HUES6 (cell line): ENCODE measurements at regions not wholly inside any gene's neighbourhood (a gene's known extent, or its start where the extent isn't known, plus 50 kb on each side); places are given as distances from the start of the nearest gene placed in this dataset.

Source experiments
- H3K27ac ChIP-seq: 2 replicates; pipeline ENCODE4 v1.7.0; 2013; ENCODE audit warnings: low read depth, mild to moderate bottlenecking, low read length, inconsistent platforms
- H3K27me3 ChIP-seq: 2 replicates; pipeline ENCODE4 v1.6.1; 2013; ENCODE audit warnings: low read length; ENCODE audit not compliant: control insufficient read depth, insufficient read depth
- H3K36me3 ChIP-seq: 2 replicates; pipeline ENCODE4 v1.6.1; 2013; ENCODE audit warnings: low read length; ENCODE audit not compliant: control insufficient read depth, insufficient read depth
- H3K4me1 ChIP-seq: 2 replicates; pipeline ENCODE4 v1.6.1; 2013; ENCODE audit warnings: low read length; ENCODE audit not compliant: control insufficient read depth, insufficient read depth
- H3K4me3 ChIP-seq: 2 replicates; pipeline ENCODE4 v1.5.1; 2013; ENCODE audit warnings: low read depth, low read length
- H3K9ac ChIP-seq: one replicate; pipeline ENCODE4 v1.6.1; 2013; ENCODE audit warnings: mild to moderate bottlenecking, low read length
- H3K9me3 ChIP-seq: 2 replicates; pipeline ENCODE4 v1.6.1; 2013; ENCODE audit warnings: low read depth, low read length; ENCODE audit not compliant: control insufficient read depth, insufficient read depth

DNA sequence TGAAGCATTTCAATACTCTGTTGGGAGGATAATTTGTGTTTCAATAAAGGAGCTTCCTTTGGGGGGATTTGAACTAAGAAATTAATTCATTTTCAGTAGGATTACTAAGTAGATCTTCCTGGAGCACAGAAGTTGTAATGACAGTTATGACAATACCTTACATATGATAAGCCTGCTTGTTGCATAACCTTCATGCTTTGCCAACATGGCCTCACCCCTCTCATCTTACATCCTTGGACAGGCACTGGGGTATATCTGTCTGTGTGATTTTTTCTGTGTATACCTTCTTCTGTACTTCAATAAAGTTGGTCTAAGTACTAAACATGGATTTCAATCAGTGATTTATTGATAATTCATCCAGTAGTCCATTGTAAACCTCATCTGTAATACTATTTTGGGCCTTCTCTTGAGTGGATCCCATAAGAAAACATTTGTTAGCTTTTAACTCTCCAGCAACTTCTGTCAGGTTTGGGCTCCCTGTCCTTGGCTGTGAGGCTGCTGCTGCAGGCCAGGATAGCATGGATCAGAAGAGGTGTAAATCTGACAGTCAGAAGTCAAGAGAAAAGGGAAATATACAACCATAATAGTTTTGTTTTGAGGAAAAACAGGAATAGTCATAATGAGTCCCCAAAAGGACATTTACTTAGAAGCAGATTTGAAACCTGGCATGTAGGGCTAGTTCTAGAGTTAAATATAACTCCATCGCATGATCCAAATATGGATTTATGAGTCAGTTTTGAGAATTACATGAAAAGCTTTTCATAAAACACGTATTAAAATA lies 422.2 kb downstream of the KLF5 start:
- Histone ChIP-seq H3K9ac (no peak overlapping the region), H3K9me3 (no peaks in the 10 kb centered on the region), H3K36me3 (no peaks in the 10 kb centered on the region), H3K4me1 (no peaks in the 10 kb centered on the region), H3K27ac (no peak overlapping the region), H3K4me3 (no peak overlapping the region), H3K27me3 (no peaks in the 10 kb centered on the region)

DNA sequence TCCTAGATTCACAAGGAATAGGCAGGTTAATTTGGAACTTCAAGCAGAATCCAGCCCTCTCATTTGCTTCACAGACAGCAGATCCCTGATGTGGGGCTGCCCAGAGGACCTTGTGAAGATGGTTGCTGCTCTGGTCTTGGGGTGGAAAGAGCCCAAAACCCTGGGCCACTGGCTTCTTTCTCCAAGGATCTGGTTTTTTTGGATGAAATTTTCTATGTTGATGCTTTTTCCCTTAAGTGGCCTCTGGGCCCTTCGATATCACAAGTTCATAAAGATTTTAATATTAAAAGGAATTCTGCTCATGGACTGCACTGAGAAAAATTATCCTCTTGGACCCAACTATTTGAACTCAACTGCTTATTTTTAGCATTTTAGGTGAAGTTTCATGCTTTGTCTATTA lies 421.1 kb downstream of the KLF5 start:
- Histone ChIP-seq H3K4me1 (no peaks in the 10 kb centered on the region), H3K36me3 (no peaks in the 10 kb centered on the region), H3K4me3 (no peak overlapping the region), H3K27me3 (no peaks in the 10 kb centered on the region), H3K27ac (no peak overlapping the region), H3K9ac (no peak overlapping the region), H3K9me3 (no peaks in the 10 kb centered on the region)

DNA sequence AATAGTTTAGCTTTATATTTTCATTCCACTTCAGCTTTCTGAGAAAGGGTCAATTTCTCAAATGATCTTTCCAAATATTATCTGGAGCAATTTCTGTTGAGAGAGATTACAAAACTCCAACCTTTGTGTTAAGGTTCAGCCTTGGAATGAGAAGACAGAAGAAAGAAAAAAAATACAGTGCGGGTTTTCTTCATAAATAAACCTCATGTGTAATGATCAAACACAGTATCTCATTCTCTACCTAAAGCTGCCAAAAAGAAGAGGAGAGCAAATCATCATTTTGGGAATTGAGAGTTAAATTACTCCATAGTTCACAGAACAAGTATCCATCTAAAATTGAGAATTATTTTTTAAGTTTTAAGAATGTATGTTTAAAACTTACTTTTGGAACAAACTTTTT lies 420.5 kb downstream of the KLF5 start:
- Histone ChIP-seq H3K27me3 (no peaks in the 10 kb centered on the region), H3K4me1 (no peaks in the 10 kb centered on the region), H3K27ac (no peak overlapping the region), H3K36me3 (no peaks in the 10 kb centered on the region), H3K4me3 (no peak overlapping the region), H3K9me3 (no peaks in the 10 kb centered on the region), H3K9ac (no peak overlapping the region)

DNA sequence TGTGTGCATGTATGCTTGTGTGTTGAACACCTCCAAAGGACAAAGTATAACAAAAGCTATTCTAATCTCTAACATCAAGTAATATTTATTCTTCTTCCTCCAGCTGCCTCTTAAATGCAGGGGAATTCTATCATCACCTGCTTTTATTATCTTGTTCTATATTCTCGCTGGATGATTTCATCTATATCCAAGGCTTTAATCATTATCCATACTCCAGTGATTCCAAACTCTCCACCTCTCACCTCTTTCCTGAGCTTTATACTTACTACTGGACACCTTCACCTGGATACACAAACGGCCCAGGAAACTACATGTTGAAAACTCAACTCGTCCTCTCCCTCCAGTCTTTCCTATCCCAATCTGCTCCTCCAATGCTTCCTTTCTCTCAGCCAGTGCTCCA lies 418.6 kb downstream of the KLF5 start:
- Histone ChIP-seq H3K36me3 (no peaks in the 10 kb centered on the region), H3K4me1 (no peaks in the 10 kb centered on the region), H3K27me3 (no peaks in the 10 kb centered on the region), H3K9me3 (no peaks in the 10 kb centered on the region), H3K27ac (no peak overlapping the region), H3K4me3 (no peak overlapping the region), H3K9ac (no peak overlapping the region)

DNA sequence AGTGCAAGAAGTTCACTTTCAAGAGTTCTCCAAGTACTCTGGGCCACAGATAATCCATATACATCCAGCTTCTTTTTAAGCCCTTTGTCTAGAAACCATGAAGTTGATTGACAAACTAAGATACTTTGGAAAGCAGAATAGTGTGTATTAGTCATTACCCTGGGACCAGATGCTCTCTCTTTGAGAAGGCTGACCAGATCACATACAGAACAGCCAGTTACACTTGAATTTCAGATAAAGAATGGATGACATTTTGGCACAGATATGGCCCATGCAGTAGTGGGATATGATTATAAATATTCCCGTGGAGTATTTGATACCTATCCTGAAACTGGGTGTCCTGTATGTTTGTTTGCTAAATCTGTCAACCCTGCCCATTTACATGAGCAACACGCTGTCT lies 414.2 kb downstream of the KLF5 start:
- Histone ChIP-seq H3K9me3 (no peaks in the 10 kb centered on the region), H3K4me3 (no peak overlapping the region), H3K36me3 (no peaks in the 10 kb centered on the region), H3K9ac (no peak overlapping the region), H3K27me3 (no peaks in the 10 kb centered on the region), H3K4me1 (no peaks in the 10 kb centered on the region), H3K27ac (no peak overlapping the region)

DNA sequence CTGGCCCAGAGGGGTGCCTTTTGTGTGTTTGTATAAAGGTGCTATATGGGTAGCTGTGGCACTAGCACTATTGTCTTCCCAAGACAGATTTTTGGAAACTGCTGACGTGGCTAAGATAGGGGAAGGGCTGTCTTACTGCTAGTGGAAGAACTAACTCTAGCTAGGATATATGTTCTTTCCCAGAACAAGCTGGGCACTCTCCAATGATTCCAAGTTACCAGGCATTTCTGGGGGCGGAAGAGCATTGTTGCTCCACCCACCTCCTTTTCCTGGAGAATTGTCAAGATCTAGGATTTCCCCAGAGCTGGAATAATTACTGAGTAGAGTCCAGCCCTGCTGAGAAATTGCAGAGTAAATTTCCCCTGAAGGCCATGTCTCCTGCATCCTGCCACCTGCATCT lies 408.3 kb downstream of the KLF5 start:
- Histone ChIP-seq H3K4me1 (no peaks in the 10 kb centered on the region), H3K36me3 (no peaks in the 10 kb centered on the region), H3K9me3 (no peaks in the 10 kb centered on the region), H3K27ac (no peak overlapping the region), H3K9ac (no peak overlapping the region), H3K27me3 (no peaks in the 10 kb centered on the region), H3K4me3 (no peak overlapping the region)

DNA sequence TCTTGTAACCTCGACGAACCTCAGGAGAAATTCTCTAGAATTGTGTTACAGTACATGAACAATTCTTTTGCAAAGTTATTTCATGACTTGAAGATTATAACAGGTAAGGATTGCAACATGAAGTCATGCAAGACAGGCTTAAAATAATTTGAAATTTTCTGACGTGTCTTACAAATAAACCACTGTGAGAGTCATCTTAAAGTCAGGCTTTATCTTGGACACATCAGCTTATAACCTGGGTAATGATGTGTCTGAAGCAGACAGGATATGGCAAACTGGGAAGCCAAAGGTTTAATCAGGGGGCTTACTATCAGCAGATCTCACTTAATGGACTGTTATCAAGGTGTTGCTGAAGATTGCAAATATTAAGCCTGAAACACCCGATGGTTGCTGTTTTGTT lies 407.8 kb downstream of the KLF5 start:
- no peaks in the 10 kb centered on the region for H3K9me3 ChIP-seq
- H3K4me1 ChIP-seq, result no peaks in the 10 kb centered on the region
- H3K9ac ChIP-seq, result no peak overlapping the region
- H3K36me3 ChIP-seq, result no peaks in the 10 kb centered on the region
- H3K27me3 ChIP-seq, result no peaks in the 10 kb centered on the region
- no peak overlapping the region for H3K27ac ChIP-seq
- no peak overlapping the region for H3K4me3 ChIP-seq

DNA sequence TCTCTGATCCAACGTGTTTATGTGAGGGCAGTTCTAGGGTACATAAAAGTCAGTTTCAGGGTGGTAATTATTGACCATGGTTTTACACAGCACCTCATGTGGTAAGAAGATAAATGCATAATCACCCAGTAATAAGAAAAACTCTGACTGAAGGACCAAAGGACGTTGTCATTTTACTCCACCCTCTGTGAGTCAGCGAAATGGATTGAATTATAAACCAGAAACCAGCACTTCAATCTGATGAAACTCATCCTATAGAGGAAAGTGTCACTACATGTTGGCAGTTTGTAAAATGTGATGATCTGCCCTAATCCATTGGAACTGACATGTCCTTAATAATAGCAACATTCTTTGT lies 406.8 kb downstream of the KLF5 start:
- H3K4me1 ChIP-seq, result no peaks in the 10 kb centered on the region
- H3K4me3 ChIP-seq, result no peak overlapping the region
- H3K9ac ChIP-seq, result no peak overlapping the region
- H3K27ac ChIP-seq, result no peak overlapping the region
- no peaks in the 10 kb centered on the region for H3K36me3 ChIP-seq
- H3K27me3 ChIP-seq, result no peaks in the 10 kb centered on the region
- H3K9me3 ChIP-seq, result no peaks in the 10 kb centered on the region

DNA sequence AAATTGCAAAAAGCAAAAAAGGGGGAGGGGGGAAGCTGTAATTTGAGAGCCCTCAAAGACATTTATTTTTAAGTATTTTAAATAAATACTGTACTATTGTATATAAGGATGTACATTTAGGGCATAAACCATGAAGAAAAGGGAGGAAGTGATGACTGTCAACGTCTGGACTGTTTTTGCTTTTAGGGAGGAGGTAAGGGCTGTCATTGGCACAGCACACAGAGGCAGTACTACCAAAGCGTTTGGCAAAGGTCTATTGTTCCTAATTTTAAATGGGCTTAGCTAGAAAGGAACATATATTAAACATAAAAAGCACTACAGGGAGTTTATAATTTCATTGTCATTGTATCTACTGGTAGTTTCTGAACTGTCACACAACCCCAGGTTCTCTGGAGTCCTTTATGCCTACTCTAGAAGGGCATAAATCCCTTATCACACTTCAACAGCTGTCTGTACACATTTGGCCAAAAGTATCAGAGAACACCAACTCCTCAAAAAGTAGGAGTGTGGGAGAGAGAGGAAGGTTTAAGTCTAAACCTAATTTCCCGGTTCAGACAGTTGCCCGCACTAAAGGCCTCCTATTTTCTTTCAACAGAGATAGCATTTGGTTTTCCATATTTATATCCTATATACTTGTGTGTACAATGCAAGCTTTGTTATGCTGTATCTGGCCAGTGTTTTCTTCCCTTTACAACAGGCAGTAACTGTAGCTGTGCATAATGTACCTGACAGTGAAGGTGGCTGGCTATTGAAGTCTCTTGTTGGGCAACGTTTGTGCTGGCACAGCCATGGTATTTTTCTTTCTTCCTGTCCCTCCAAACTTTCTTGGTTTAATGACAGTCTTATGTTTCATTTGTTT lies 406.2 kb downstream of the KLF5 start:
- Histone ChIP-seq H3K9ac (no peak overlapping the region), H3K9me3 (no peaks in the 10 kb centered on the region), H3K36me3 (no peaks in the 10 kb centered on the region), H3K4me3 (no peak overlapping the region), H3K4me1 (no peaks in the 10 kb centered on the region), H3K27me3 (no peaks in the 10 kb centered on the region), H3K27ac (no peak overlapping the region)

DNA sequence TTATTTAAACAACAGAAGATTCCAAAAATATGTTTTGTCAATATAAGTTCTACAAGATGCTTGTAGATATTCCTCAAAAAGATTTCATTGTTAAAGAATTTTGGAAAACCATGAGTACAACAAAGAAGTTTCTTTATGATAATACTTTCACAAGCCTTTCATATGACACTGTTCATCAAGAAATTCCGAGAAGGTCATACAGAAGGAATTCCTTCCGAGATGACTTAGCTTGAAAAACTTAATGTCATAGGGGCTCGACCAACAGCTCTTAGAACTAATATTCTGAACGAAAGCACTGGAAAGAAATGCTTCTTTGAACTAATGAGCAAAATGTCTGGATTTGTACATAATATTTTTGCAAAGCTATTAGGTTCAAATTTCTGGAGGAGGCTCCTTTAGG lies 403.4 kb downstream of the KLF5 start:
- Histone ChIP-seq H3K9me3 (0 out of 2 replicates have a peak, but pooled peaks cover 3% of the 10 kb centered on the region), H3K4me1 (no peaks in the 10 kb centered on the region), H3K27me3 (no peaks in the 10 kb centered on the region), H3K36me3 (no peaks in the 10 kb centered on the region), H3K27ac (no peak overlapping the region), H3K9ac (no peak overlapping the region), H3K4me3 (no peak overlapping the region)

DNA sequence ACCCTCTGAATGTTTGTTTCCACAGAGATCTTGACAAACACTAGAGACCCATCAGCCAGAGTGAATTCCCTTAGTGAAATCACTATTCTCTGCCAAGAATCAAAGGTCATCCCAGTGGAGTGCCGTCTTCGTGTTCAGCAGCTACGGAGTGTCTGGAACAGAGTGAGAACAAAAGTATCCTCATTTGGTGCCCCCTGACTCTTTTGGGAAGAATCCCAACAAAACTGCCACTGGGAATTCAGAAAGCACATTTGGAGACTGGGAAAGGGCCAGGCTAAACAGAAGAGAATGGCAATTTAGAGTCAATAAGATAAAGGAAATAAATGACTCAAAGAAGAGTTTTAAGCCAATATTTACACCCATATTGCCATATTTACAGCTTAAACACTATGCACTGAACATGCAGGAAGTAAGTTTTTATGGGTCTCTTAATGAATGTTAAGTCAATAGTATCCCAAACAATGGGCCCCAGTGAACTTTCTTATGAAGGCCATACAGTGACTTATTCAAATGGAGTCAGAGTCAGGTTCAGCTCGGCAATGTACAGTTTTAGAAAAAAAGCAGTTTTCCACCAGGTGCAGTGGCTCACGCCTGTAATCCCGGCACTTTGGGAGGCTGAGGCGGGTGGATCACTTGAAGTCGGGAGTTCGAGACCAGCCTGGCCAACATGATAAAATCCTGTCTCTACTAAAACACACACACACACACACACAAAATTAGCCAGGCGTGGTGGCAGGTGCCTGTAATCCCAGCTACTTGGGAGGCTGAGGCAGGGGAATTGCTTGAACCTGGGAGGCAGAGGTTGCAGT lies 392.6 kb downstream of the KLF5 start:
- Histone ChIP-seq H3K4me3 (no peak overlapping the region), H3K27ac (no peak overlapping the region), H3K9ac (no peak overlapping the region)

More for the DNA sequence above, 392.6 kb downstream of the KLF5 start:
- Histone ChIP-seq H3K4me1 (no peaks in the 10 kb centered on the region), H3K27me3 (no peaks in the 10 kb centered on the region), H3K9me3 (no peaks in the 10 kb centered on the region), H3K36me3 (no peaks in the 10 kb centered on the region)
